ENCODE measurements at regions not wholly inside any gene's neighbourhood (a gene's known extent, or its start where the extent isn't known, plus 50 kb on each side); places are given as distances from the start of the nearest gene placed in this dataset.

DNA sequence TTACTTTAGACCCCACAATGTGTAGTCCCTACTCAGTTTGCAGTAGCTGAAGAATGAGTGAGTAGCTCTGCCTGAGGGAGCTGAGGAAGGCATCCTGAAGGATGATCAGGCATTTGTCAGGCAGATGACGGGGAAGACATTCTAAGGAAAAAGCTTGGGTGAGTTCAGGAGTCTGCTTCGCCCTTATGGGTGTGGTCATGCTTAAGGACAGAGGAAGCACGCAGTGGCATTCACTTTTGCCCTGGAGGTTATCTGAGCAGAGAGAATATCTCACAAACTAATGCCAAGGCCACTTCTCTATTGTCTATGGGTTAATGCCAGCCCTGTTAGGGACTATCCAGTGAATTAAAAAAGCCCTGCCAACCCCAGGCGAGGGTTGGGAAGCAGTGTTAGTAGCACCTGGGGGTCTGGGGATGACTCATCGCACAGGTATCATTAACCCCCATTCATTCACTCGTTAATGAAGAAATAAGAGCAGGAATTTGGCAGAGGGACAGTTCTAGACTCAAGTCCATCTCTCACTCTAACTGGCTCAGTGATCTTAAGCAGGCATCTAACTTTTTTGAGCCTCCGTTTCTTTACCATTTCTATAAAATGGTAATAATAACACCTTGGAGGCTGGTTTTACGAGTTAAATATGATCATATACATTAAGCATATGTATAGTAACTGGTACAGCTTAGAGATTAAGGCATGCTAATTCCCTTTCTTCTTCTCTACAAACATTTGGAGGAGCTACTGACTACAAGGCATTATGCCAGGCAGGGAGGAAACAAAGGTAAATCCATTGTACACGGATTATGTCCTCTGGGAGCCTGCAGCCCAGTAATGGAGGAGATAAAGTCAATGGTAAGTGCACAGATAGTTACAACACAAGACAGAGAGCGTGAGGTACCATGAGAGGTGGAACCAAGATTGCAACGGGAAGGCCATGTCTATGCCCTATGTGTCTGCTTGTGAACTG, 93.2 kb upstream of the AKIRIN2 start:
- Mint-ChIP-seq H3K27ac (no peak overlapping the region), H3K4me3 (no peak overlapping the region), H3K36me3 (ENCODE audit: low read depth) (no peaks in the 10 kb centered on the region), H3K27me3 (no peaks in the 10 kb centered on the region), H3K9me3 (no peaks in the 10 kb centered on the region), H3K4me1 (peaks cover 63% of the 10 kb centered on the region)
- POLR2A ChIA-PET: no interaction called here
- intact Hi-C loops (cut with micrococcal nuclease): no loop called here
- CTCF ChIA-PET: interaction anchor here (0.9 to 1.1 kb wide), 2 partner anchors 9 to 37 kb away, joined by 3 read pairs; no protein-coding TSS in a partner anchor
- ATAC-seq (ENCODE audit: low read depth): no peak
- no peak for DNase-seq
- TF ChIP-seq, protein P1, sequence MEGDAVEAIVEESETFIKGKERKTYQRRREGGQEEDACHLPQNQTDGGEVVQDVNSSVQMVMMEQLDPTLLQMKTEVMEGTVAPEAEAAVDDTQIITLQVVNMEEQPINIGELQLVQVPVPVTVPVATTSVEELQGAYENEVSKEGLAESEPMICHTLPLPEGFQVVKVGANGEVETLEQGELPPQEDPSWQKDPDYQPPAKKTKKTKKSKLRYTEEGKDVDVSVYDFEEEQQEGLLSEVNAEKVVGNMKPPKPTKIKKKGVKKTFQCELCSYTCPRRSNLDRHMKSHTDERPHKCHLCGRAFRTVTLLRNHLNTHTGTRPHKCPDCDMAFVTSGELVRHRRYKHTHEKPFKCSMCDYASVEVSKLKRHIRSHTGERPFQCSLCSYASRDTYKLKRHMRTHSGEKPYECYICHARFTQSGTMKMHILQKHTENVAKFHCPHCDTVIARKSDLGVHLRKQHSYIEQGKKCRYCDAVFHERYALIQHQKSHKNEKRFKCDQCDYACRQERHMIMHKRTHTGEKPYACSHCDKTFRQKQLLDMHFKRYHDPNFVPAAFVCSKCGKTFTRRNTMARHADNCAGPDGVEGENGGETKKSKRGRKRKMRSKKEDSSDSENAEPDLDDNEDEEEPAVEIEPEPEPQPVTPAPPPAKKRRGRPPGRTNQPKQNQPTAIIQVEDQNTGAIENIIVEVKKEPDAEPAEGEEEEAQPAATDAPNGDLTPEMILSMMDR (IDR thresholded peaks at IDR 0.05): no peak

DNA sequence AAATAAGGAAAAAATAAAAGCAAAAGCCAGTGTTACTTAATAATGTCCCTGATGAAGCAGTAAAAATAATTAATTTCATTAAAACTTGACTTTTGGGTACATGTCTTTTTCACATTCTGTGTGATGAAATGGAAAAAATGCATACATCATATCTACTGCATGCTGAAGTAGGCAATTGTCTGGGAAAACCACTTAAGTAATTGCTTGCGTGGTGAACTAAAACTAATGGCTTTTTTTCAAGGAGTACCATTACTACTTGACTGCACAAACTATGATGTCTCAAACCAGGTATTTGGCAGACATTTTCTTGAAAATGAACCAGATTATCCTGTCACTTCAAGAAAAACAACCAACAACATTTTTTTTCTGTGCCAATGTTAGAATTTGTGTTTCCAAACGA, 91.3 kb upstream of the AKIRIN2 start:
- no peaks in the 10 kb centered on the region for H3K27me3 Mint-ChIP-seq
- TF ChIP-seq, protein P1 (IDR thresholded peaks at IDR 0.05): no peak
- H3K4me3 Mint-ChIP-seq: no peak overlapping the region
- H3K27ac Mint-ChIP-seq: no peak overlapping the region
- ChIA-PET POLR2A (no interaction called here), CTCF (no interaction called here)
- no peaks in the 10 kb centered on the region for H3K9me3 Mint-ChIP-seq
- peaks cover 46% of the 10 kb centered on the region for H3K4me1 Mint-ChIP-seq
- no peaks in the 10 kb centered on the region for H3K36me3 Mint-ChIP-seq (ENCODE audit: low read depth)
- DNase-seq: no peak
- intact Hi-C loops (cut with micrococcal nuclease): loop anchor here (2.0 kb wide), 1 partner anchor 13 kb away; no protein-coding TSS in a partner anchor
- no peak for ATAC-seq (ENCODE audit: low read depth)

DNA sequence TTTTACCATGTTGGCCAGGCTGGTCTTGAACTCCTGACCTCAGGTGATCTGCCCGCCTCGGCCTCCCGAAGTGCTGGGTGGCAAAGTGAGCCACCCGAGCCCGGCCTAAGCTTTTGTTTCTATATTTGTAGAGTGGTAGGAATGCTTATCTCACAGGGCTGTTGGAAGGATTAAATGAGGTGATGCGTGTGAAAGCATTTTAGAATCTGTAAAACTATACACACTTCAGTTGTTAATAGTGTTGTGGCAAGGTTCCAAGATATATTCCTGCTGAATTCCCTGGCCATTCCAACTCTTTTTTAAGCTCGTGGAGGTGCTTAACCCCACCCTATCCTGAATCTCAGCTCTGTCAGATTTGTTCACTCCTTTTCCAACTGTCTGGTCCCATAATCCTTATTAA, 89.9 kb upstream of the AKIRIN2 start:
- Mint-ChIP-seq H3K27ac (no peak overlapping the region), H3K36me3 (ENCODE audit: low read depth) (no peaks in the 10 kb centered on the region), H3K27me3 (no peaks in the 10 kb centered on the region), H3K9me3 (no peaks in the 10 kb centered on the region), H3K4me3 (no peak overlapping the region), H3K4me1 (peaks cover 42% of the 10 kb centered on the region)
- POLR2A ChIA-PET: interaction anchor here (0.5 to 0.7 kb wide), 3 partner anchors 35 to 482 kb away, joined by 3 to 5 read pairs (median 3); no protein-coding TSS in a partner anchor
- no peak for DNase-seq
- CTCF ChIA-PET: no interaction called here
- TF ChIP-seq, protein P1 (IDR thresholded peaks at IDR 0.05): no peak
- ATAC-seq (ENCODE audit: low read depth): no peak
- intact Hi-C loops (cut with micrococcal nuclease): loop anchor here (2.0 kb wide), 1 partner anchor 15 kb away; no protein-coding TSS in a partner anchor

DNA sequence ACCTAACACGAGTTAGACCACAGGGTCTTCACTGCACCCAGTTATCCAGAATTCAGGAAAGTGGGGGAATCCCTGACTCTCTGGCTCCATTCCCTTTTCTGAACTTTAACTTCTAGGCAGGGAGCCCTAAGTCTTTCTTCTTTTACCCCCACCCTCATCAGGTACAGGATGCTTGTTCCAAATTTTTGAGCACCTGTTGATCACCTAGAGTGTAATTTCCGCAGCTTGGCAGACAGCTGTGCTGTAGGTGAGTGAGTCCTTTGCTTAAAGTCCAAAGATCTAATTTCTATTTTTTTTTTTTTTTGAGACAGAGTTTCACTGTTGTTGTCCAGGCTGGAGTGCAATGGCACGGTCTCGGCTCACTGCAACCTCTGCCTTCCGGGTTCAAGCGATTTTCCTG, 89.5 kb upstream of the AKIRIN2 start:
- peaks cover 37% of the 10 kb centered on the region for H3K4me1 Mint-ChIP-seq
- intact Hi-C loops (cut with micrococcal nuclease): no loop called here
- DNase-seq (no peak), ATAC-seq (ENCODE audit: low read depth) (no peak)
- no peak overlapping the region for H3K4me3 Mint-ChIP-seq
- no peaks in the 10 kb centered on the region for H3K27me3 Mint-ChIP-seq
- TF ChIP-seq, protein P1 (IDR thresholded peaks at IDR 0.05): no peak
- CTCF ChIA-PET: no interaction called here
- H3K27ac Mint-ChIP-seq: no peak overlapping the region
- POLR2A ChIA-PET: interaction anchor here (0.7 kb wide), 1 partner anchor 483 kb away, joined by 3 read pairs; no protein-coding TSS in a partner anchor
- no peaks in the 10 kb centered on the region for H3K36me3 Mint-ChIP-seq (ENCODE audit: low read depth)
- H3K9me3 Mint-ChIP-seq: no peaks in the 10 kb centered on the region

DNA sequence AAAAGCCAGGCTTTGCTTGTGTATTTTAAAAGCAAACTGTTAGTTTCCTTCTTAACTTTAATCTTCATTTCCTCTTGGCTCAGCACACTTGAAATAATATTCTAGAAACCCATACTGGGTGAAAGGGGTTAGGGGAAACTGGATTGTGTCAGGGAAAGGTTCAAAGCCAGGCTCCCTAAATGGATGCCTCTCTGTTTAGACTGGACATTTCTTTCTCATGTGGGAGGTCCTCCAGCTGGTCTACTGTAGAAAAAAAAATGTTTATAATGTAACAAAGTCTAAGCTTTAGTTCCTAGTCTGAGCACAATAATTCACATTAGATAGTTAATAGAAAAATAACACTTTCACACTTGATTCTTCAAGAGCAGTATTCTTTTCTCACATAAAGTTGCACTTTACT, 89.0 kb upstream of the AKIRIN2 start:
- no peak for ATAC-seq (ENCODE audit: low read depth)
- CTCF ChIA-PET: no interaction called here
- TF ChIP-seq, protein P1 (IDR thresholded peaks at IDR 0.05): no peak
- Mint-ChIP-seq H3K4me1 (peaks cover 32% of the 10 kb centered on the region), H3K9me3 (no peaks in the 10 kb centered on the region), H3K27ac (no peak overlapping the region), H3K36me3 (ENCODE audit: low read depth) (no peaks in the 10 kb centered on the region), H3K4me3 (no peak overlapping the region), H3K27me3 (no peaks in the 10 kb centered on the region)
- intact Hi-C loops (cut with micrococcal nuclease): no loop called here
- no peak for DNase-seq
- POLR2A ChIA-PET: no interaction called here

Data from activated B cell treated with CpG ODN at 0.5 μM for 24 hours (primary cell).